K562 (cell line): ENCODE measurements at regions not wholly inside any gene's neighbourhood (a gene's known extent, or its start where the extent isn't known, plus 50 kb on each side); places are given as distances from the start of the nearest gene placed in this dataset.

Experiments used
- AFF4 ChIP-seq: sonication (generic); formaldehyde crosslinking; IDR thresholded peaks from 2 replicates; pipeline ENCODE4 v1.8.0; 2023; ENCODE audit warnings: mild to moderate bottlenecking, missing genetic modification reagents
- CHD4 ChIP-seq: fragments of 200-600 bp; sonication (generic); IDR thresholded peaks from 3 replicates; pipeline ENCODE4 v1.6.1; 2012; ENCODE audit warnings: low read depth, mild to moderate bottlenecking, mixed read lengths, low read length, inconsistent platforms; ENCODE audit not compliant: insufficient read depth, insufficient replicate concordance, poor library complexity, severe bottlenecking
- EP300 ChIP-seq: IDR thresholded peaks from 2 replicates; pipeline ENCODE4 v1.6.1; 2012; ENCODE audit warnings: low read length, improper control_type of control experiment
- ETV1 ChIP-seq: fragments of 450-650 bp; conservative IDR thresholded peaks from 2 replicates; pipeline ENCODE4 v1.6.1; 2016; ENCODE audit warnings: missing genetic modification characterization, control low read depth, low read depth, missing compliant biosample characterization
- GMEB1 ChIP-seq: fragments of 250-450 bp; sonication (Bioruptor Pico); IDR thresholded peaks from 2 replicates; pipeline ENCODE4 v1.4.0; 2020; ENCODE audit warnings: mild to moderate bottlenecking
- GTF2F1 ChIP-seq: IDR thresholded peaks from 2 replicates; pipeline ENCODE4 v1.6.1; 2011; ENCODE audit warnings: low read depth, low read length, improper control_type of control experiment
- LARP7 ChIP-seq: fragments of 450-650 bp; IDR thresholded peaks from 2 replicates; pipeline ENCODE4 v1.6.1; 2016
- MECOM ChIP-seq: fragments of 250-450 bp; sonication (Bioruptor Pico); IDR thresholded peaks from 2 replicates; pipeline ENCODE4 v1.8.0; 2022; ENCODE audit warnings: inconsistent platforms
- MITF ChIP-seq: IDR thresholded peaks from 2 replicates; pipeline ENCODE4 v1.6.1; 2014; ENCODE audit warnings: antibody characterized with exemption
- RHOXF2B ChIP-seq: fragments of 250-450 bp; sonication (Bioruptor Pico); conservative IDR thresholded peaks from 2 replicates; pipeline ENCODE4 v1.5.1; 2021
- SAP30 ChIP-seq: fragments of 200-600 bp; sonication (generic); IDR thresholded peaks from 2 replicates; pipeline ENCODE4 v1.6.1; 2012; ENCODE audit warnings: borderline replicate concordance, low read depth, mild to moderate bottlenecking, moderate library complexity, low read length, control low read depth, inconsistent platforms; ENCODE audit not compliant: insufficient read depth, poor library complexity, severe bottlenecking
- TOE1 ChIP-seq, 2 experiments: fragments of 450-650 bp in 1 of 2; sonication (generic) in 1 of 2; formaldehyde crosslinking in 1 of 2; IDR thresholded peaks; 2 replicates each; pipeline versions ENCODE4 v1.7.1 to v1.8.0; 2016 to 2022; ENCODE audit warnings: borderline replicate concordance in 2 of 2, mild to moderate bottlenecking in 2 of 2, antibody characterized with exemption in 1 of 2, inconsistent platforms in 1 of 2, low read depth in 1 of 2, missing genetic modification reagents in 1 of 2, moderate library complexity in 1 of 2
- ZMIZ1 ChIP-seq, 2 experiments: fragments of 150-350 bp in 1 of 2; IDR thresholded peaks; 2 replicates each; pipeline ENCODE4 v1.6.1; 2012 to 2016; ENCODE audit warnings: low read depth in 2 of 2, low read length in 2 of 2, mild to moderate bottlenecking in 1 of 2, moderate library complexity in 1 of 2
- ZNF347 ChIP-seq: fragments of 450-650 bp; formaldehyde crosslinking; IDR thresholded peaks from 2 replicates; pipeline ENCODE4 v1.4.0; 2020; ENCODE audit warnings: low read depth, mild to moderate bottlenecking, moderate library complexity
- ZNF384 ChIP-seq: IDR thresholded peaks from 2 replicates; pipeline ENCODE4 v1.6.1; 2012; ENCODE audit warnings: low read depth, low read length, improper control_type of control experiment
- ZNF584 ChIP-seq: fragments of 200-800 bp; sonication (Bioruptor generic); IDR thresholded peaks from 2 replicates; pipeline ENCODE4 v1.6.1; 2016; ENCODE audit warnings: low read depth, mild to moderate bottlenecking, missing genetic modification characterization, missing compliant biosample characterization

- TF ChIP-seq MITF (no peak), SAP30 (no peak), ZNF384 (no peak), RHOXF2B (CRISPR knock-in tag) (no peak), GMEB1 (CRISPR knock-in tag) (no peak), AFF4 (CRISPR knock-in tag) (no peak), GTF2F1 (no peak), EP300 (peak; percentile 17; the same call in 1 of the 2 replicates), CHD4 (no peak), MECOM (CRISPR knock-in tag) (0 out of 2 replicates have a peak, but pooled peaks have one; percentile 50), ZMIZ1 (IDR thresholded peaks at IDR 0.05; ENCODE audit: low read depth in 2 of 2, low read length in 2 of 2) (no peak), ZNF584 (peak; percentile 88; the same call in 1 of the 2 replicates), TOE1 (IDR thresholded peaks at IDR 0.05; ENCODE audit: borderline replicate concordance) (peak; percentile 86; the same call in 1 of the 2 replicates), TOE1 (CRISPR knock-in tag; IDR thresholded peaks at IDR 0.05; ENCODE audit: borderline replicate concordance, low read depth) (no peak), LARP7 (no peak), ETV1 (tag) (peak; percentile 61), ZNF347 (no peak)
These were observed 96.4 kb downstream of the FAS start (continued) for GRCh38 chr10:89086801-89087521.
